ENCODE measurements at regions not wholly inside any gene's neighbourhood (a gene's known extent, or its start where the extent isn't known, plus 50 kb on each side); places are given as distances from the start of the nearest gene placed in this dataset.
A peak's percentile ranks its signal among the peaks of the same experiment; 100 is the strongest.
"Not testable (repeated sequence)": the region's sequence is repeated elsewhere in the genome, so short reads cannot be mapped to it uniquely, and the experiment has no call there.

- not testable (repeated sequence) for DNase-seq (ENCODE audit: extremely low read depth in 1 of 11, low read depth in 9 of 11, low spot score in 4 of 11)
Measured at GRCh38 chr16:15207202-15207981, 113.3 kb upstream of the RRN3 start.

DNA sequence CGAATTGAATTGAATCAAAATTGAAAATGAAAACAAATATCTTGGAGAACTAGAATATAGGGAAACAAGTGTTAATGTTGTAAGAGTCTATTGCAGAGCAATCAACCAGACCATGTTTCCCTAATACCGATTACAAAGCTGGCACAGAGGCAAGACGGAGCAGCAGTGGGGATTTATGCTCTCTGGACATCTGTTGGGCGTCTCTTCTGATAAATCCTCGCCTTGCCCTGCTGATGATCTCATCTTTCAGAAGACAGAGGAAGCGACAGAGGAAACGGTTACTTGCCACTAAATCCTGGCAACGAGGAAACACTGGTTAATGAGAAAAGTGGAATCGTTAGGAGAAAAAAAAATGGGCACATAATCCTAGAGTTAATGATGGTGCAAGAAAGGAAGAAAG is 112.4 kb upstream of the RRN3 start:
- DNase-seq (ENCODE audit: extremely low read depth in 1 of 11, low read depth in 9 of 11, low spot score in 4 of 11), result peak in 1 of 11 donors; percentile 4

- not testable (repeated sequence) for DNase-seq (ENCODE audit: extremely low read depth in 1 of 11, low read depth in 9 of 11, low spot score in 4 of 11)
Measured at GRCh38 chr16:15205939-15206338, 111.9 kb upstream of the RRN3 start.

GRCh38 chr16:15204571-15204970 is 110.5 kb upstream of the RRN3 start:
- DNase-seq (ENCODE audit: extremely low read depth in 1 of 11, low read depth in 9 of 11, low spot score in 4 of 11), result not testable (repeated sequence)

- not testable (repeated sequence) for DNase-seq (ENCODE audit: extremely low read depth in 1 of 11, low read depth in 9 of 11, low spot score in 4 of 11)
Measured at GRCh38 chr16:15192813-15193212, 98.7 kb upstream of the RRN3 start.

GRCh38 chr16:15192197-15192596 is 98.1 kb upstream of the RRN3 start:
- not testable (repeated sequence) for DNase-seq (ENCODE audit: extremely low read depth in 1 of 11, low read depth in 9 of 11, low spot score in 4 of 11)

GRCh38 chr16:15189478-15189877 is 95.4 kb upstream of the RRN3 start:
- DNase-seq (ENCODE audit: extremely low read depth in 1 of 11, low read depth in 9 of 11, low spot score in 4 of 11), result not testable (repeated sequence)
